Fibroblast of mammary gland (primary cell): ENCODE measurements at regions not wholly inside any gene's neighbourhood (a gene's known extent, or its start where the extent isn't known, plus 50 kb on each side); places are given as distances from the start of the nearest gene placed in this dataset.

Experiments
- DNase-seq: peaks from one replicate; pipeline ENCODE4 v3.0.0-alpha.2; 2010; ENCODE audit warnings: low read depth
- H3K4me3 ChIP-seq: 2 replicates; pipeline ENCODE4 v1.5.1; 2011; ENCODE audit warnings: low read depth, mild to moderate bottlenecking, low read length, moderate library complexity; ENCODE audit not compliant: control insufficient read depth
- TF ChIP-seq, protein P1 (sequence below): conservative IDR thresholded peaks from 2 replicates; pipeline ENCODE4 v1.5.1; 2011; ENCODE audit warnings: low read depth, low read length, inconsistent platforms; ENCODE audit not compliant: control insufficient read depth, insufficient read depth

DNA sequence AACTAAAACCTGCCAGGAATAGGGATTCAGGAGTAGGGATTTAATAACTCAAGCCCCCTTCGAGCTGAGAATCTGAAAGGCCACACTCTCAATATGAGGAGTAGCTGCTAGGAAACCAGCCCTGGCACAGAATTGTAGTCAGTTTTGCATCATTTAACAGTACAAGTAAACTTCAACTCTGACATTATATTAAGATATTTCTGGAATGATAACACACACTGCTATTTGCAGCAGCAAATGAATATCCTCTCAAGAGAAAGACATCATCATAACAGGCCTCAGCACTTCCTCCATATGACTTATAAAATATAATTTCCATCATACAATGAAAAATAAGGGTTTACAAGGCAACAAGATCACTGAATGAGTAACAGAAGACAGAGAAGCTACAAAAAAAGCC lies 138.2 kb upstream of the RFX3 start:
- DNase-seq = no peak

DNA sequence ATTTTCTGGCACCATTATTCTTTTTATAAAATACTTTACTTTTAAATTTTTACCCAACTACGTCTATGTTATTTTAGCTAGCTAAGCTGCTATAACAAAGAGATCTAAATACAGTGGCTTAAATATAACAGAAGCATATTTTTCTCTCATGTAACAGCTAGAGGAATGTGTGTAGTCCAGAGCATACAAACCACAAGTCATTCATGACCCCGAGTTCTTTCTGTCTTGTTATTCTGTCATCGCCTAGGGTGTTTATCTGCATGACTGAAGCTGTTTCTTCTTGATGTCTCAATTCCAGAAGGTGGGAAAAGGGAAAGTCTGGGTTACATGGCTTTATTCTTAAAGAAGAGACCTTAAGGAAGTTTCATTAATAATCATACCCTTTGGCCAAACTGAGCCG lies 136.9 kb upstream of the RFX3 start:
- DNase-seq = peak; percentile 4
- TF ChIP-seq, protein P1, sequence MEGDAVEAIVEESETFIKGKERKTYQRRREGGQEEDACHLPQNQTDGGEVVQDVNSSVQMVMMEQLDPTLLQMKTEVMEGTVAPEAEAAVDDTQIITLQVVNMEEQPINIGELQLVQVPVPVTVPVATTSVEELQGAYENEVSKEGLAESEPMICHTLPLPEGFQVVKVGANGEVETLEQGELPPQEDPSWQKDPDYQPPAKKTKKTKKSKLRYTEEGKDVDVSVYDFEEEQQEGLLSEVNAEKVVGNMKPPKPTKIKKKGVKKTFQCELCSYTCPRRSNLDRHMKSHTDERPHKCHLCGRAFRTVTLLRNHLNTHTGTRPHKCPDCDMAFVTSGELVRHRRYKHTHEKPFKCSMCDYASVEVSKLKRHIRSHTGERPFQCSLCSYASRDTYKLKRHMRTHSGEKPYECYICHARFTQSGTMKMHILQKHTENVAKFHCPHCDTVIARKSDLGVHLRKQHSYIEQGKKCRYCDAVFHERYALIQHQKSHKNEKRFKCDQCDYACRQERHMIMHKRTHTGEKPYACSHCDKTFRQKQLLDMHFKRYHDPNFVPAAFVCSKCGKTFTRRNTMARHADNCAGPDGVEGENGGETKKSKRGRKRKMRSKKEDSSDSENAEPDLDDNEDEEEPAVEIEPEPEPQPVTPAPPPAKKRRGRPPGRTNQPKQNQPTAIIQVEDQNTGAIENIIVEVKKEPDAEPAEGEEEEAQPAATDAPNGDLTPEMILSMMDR = no peak
- H3K4me3 ChIP-seq = no peak overlapping the region

More for the DNA sequence above, 138.2 kb upstream of the RFX3 start:
- TF ChIP-seq, protein P1 = no peak
- no peak overlapping the region for H3K4me3 ChIP-seq

DNA sequence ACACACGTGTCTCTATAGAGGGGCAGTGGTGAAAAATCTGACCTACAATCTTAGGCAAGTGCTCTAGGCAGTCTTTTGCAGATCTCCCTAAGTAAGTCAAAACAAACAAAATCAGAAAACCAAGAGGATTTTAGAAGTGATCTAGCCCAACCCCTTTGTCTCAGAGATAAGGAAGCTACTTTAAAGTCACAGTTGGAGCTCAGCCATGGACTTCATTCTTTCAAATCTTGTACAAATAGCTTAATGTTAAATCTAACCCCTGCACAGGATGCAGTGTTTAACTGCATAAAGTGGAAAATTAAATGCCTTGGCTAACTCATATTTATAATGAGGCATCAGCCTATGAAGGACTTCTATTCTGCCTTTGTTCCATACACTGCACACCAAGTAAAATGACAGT lies 135.1 kb upstream of the RFX3 start:
- H3K4me3 ChIP-seq = no peak overlapping the region
- TF ChIP-seq, protein P1 = no peak

DNA sequence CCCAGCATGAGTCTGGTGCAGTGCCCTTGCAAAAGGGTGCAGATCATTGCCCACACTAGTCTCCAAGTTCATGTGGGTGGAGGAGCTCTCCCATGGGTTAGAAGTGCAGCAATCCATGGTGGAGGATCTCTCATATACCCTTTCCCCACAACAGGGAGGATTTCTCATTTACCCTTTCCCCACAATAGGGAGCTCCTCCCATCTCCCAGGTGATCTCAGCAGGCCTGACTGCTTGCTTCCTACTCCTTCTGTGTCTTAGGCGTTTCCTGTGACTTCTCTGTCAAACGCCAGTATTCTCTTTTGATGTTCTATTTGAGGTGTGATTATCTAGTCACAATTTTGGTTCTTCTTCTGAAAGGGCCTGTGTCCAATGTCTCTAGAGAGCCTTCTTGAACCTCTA lies 133.8 kb upstream of the RFX3 start:
- TF ChIP-seq, protein P1 = no peak
- H3K4me3 ChIP-seq = no peak overlapping the region
- no peak for DNase-seq

More for the DNA sequence above, 135.1 kb upstream of the RFX3 start:
- DNase-seq = no peak

DNA sequence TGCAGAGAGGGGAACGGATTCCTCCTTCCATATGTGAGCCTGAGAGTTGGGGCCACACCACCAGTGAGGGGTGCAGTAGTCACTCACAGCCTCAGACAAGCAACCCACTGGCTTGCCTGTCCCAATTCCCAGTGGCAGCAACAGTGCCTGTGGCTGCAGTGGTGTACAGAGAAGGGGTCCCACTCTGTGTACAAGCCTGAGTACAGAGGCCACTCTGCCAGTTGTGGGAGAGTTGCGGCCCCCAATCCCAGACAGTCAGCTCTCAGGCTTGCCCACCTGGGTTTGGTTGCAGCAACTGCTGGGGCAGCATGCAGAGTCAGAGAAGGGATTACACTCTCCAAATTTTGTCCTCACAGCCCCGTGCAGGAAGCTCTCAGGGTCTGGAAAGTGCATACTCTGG lies 133.2 kb upstream of the RFX3 start:
- TF ChIP-seq, protein P1 = no peak
- no peak for DNase-seq
- H3K4me3 ChIP-seq = no peak overlapping the region

DNA sequence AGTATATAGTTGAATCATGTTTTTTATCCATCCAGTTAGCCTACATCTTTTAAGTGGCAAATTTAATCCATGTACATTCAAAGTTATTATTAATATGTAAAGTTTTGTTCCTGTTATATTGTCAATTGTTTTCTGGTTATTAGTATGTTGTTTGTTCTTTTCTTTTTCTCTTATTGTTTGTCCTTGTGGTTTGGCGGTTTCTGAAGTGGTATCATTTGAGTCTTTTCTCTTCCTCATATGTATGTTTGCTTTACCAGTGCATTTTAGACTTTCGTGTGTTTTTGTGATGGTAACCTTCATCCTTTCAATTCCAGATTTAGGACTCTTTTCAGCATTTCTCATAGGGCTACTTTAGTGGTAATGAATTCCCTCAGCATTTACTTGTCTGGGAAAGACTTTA lies 130.4 kb upstream of the RFX3 start:
- TF ChIP-seq, protein P1 = no peak
- DNase-seq = no peak
- no peak overlapping the region for H3K4me3 ChIP-seq

DNA sequence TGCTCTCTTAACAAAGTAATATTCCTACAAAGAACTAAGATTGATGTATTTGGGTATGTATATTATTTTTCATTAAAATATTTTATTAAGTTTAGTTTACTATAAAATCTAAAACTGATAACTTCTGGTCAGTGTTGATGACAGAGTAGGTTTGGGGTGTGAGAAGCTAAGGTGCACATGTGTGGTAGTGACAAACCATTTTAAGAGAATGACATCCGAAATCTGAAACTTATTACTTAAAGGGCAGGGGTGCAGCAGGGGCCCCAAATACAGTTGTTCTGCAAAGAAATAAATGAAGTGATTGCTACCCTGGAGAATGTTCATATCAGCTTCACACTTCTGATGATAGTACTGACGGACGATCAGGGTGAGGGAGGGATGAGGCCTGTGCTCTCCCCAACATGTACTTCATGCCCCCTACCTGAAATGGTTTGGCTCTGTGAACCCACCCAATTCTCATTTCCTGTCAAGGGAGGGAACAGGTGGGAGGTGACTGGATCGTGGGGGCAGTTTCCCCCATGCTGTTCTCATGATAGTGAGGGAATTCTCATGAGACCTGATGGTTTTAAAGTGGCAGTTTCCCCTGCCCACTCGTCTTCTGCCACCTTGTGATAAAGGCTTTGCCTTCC lies 125.3 kb upstream of the RFX3 start:
- H3K4me3 ChIP-seq = no peak overlapping the region
- no peak for DNase-seq
- TF ChIP-seq, protein P1 = no peak
